Endothelial cell of umbilical vein (primary cell): ENCODE measurements at regions not wholly inside any gene's neighbourhood (a gene's known extent, or its start where the extent isn't known, plus 50 kb on each side); places are given as distances from the start of the nearest gene placed in this dataset.

Experiments
- BruUV-seq: library from RNA; stranded (reverse); fragments of 400-500 nt; replicated peaks from 2 replicates; lab custom pipeline; 2021; lab: Mats Ljungman, UMichigan
- CTCF ChIA-PET: fragments of 300-600, 350-600 bp; sonication (Branson Sonifier 250); formaldehyde crosslinking; loops from one replicate; lab custom pipeline; 2021; ENCODE audit warnings: antibody characterized with exemption, inconsistent platforms; lab: Charles Lee
- POLR2A ChIA-PET: fragments of 300-600, 350-600 bp; sonication (Branson Sonifier 250); formaldehyde crosslinking; loops from one replicate; lab custom pipeline; 2021; ENCODE audit warnings: antibody characterized with exemption, inconsistent platforms; lab: Charles Lee
- DNase-seq: peaks from one replicate; pipeline ENCODE4 v3.0.0-alpha.2; 2011; ENCODE audit warnings: low read depth, low spot score
- FAIRE-seq: peaks from 2 replicates; lab custom pipeline; 2011; peaks lifted over from hg19 to GRCh38; lab: Jason Lieb, UNC
- H2AFZ ChIP-seq: 2 replicates; pipeline ENCODE4 v1.6.0; 2012; ENCODE audit warnings: low read depth, low read length, control low read depth, inconsistent platforms
- H3K27ac ChIP-seq: 2 replicates; pipeline ENCODE4 v1.5.1; 2011; ENCODE audit warnings: low read depth, mild to moderate bottlenecking, control low read depth, low read length, moderate library complexity; ENCODE audit not compliant: insufficient read depth
- H3K27me3 ChIP-seq, 2 experiments: 2 replicates each; pipeline versions ENCODE4 v1.6.0 to v1.6.1; 2011; ENCODE audit warnings: low read length in 2 of 2, mixed read lengths in 1 of 2; ENCODE audit not compliant: control insufficient read depth in 2 of 2, insufficient read depth in 2 of 2
- H3K36me3 ChIP-seq, 2 experiments: 2 replicates in 1 of 2; 3 replicates in 1 of 2; pipeline ENCODE4 v1.5.1; 2011; ENCODE audit warnings: low read length in 2 of 2, mild to moderate bottlenecking in 1 of 2, moderate library complexity in 1 of 2; ENCODE audit not compliant: control insufficient read depth in 2 of 2, insufficient read depth in 2 of 2; ENCODE audit errors: extremely low read depth in 1 of 2
- H3K4me1 ChIP-seq: 3 replicates; pipeline ENCODE4 v1.5.1; 2011; ENCODE audit warnings: mild to moderate bottlenecking, low read length; ENCODE audit not compliant: control insufficient read depth, insufficient read depth; ENCODE audit errors: extremely low read depth
- H3K4me2 ChIP-seq: 2 replicates; pipeline ENCODE4 v1.6.1; 2011; ENCODE audit warnings: low read length, control low read depth, mixed read lengths; ENCODE audit not compliant: insufficient read depth
- H3K4me3 ChIP-seq, 3 experiments: fragments of 200-600 bp in 1 of 3; sonication (generic), shearing (Covaris generic) in 1 of 3; replicated peaks in 1 of 3; 2 replicates each; pipeline ENCODE4 v1.5.1; 2011 to 2016; ENCODE audit warnings: control low read depth in 3 of 3, low read length in 3 of 3, mild to moderate bottlenecking in 2 of 3, inconsistent platforms in 1 of 3, low read depth in 1 of 3, moderate library complexity in 1 of 3; ENCODE audit not compliant: insufficient read depth in 1 of 3
- H3K79me2 ChIP-seq: 2 replicates; pipeline ENCODE4 v1.6.0; 2012; ENCODE audit warnings: low read length, inconsistent platforms; ENCODE audit not compliant: control insufficient read depth, insufficient read depth
- H3K9ac ChIP-seq: replicated peaks from 2 replicates; pipeline ENCODE3; 2011; ENCODE audit warnings: low read length, control low read depth; ENCODE audit not compliant: insufficient read depth; ENCODE audit errors: extremely low read depth
- H3K9me1 ChIP-seq: replicated peaks from 3 replicates; pipeline ENCODE4 v1.6.0; 2011; ENCODE audit warnings: mild to moderate bottlenecking, low read length; ENCODE audit not compliant: control insufficient read depth, insufficient read depth; ENCODE audit errors: extremely low read depth
- H3K9me3 ChIP-seq: replicated peaks from 2 replicates; pipeline ENCODE4 v1.5.1; 2012; ENCODE audit warnings: low read length, inconsistent platforms; ENCODE audit not compliant: control insufficient read depth, insufficient read depth
- H4K20me1 ChIP-seq: replicated peaks from 2 replicates; pipeline ENCODE3; 2011; ENCODE audit warnings: mild to moderate bottlenecking, low read length; ENCODE audit not compliant: control insufficient read depth, insufficient read depth; ENCODE audit errors: extremely low read depth
- EZH2 ChIP-seq: IDR thresholded peaks from 2 replicates; pipeline ENCODE4 v1.6.1; 2012; ENCODE audit warnings: borderline replicate concordance, low read depth, mild to moderate bottlenecking, moderate library complexity, low read length, inconsistent platforms; ENCODE audit not compliant: severe bottlenecking
- FOS ChIP-seq: IDR thresholded peaks from 2 replicates; pipeline ENCODE4 v1.6.1; 2011; ENCODE audit warnings: mild to moderate bottlenecking, low read length, moderate library complexity, borderline replicate concordance; ENCODE audit not compliant: insufficient read depth
- GATA2 ChIP-seq: IDR thresholded peaks from 2 replicates; pipeline ENCODE4 v1.7.0; 2011; ENCODE audit warnings: low read depth, mild to moderate bottlenecking, moderate library complexity, mixed read lengths, low read length; ENCODE audit not compliant: insufficient read length, insufficient read depth
- JUN ChIP-seq: IDR thresholded peaks from 2 replicates; pipeline ENCODE4 v1.6.1; 2011; ENCODE audit warnings: borderline replicate concordance, low read depth; ENCODE audit not compliant: insufficient read length, insufficient read depth
- MYC ChIP-seq: IDR thresholded peaks from one replicate; pipeline ENCODE4 v1.6.1; 2011; ENCODE audit warnings: mild to moderate bottlenecking, low read depth, low read length
- POLR2A ChIP-seq: IDR thresholded peaks from 2 replicates; pipeline ENCODE4 v1.6.1; 2012; ENCODE audit warnings: low read depth, mild to moderate bottlenecking, control low read depth, low read length
- POLR2AphosphoS5 ChIP-seq: IDR thresholded peaks from 2 replicates; pipeline ENCODE4 v1.6.1; 2012; ENCODE audit warnings: low read depth, mild to moderate bottlenecking, control low read depth, low read length, moderate library complexity; ENCODE audit not compliant: insufficient read depth
- dilution Hi-C: fragments of 300-500 bp; cut with MboI; formaldehyde crosslinking; loops from one replicate; pipeline ENCODE4 v1.15.0; 2019; ENCODE audit warnings: low sequenced_read_pairs; ENCODE audit not compliant: extremely low pct_ligation_motif_present
- intact Hi-C: fragments of 100-400 bp; cut with micrococcal nuclease; formaldehyde crosslinking; loops from one replicate; pipeline ENCODE4 v1.10.0; 2022
- TF ChIP-seq, protein P1 (sequence below): IDR thresholded peaks from 2 replicates; pipeline ENCODE4 v1.6.1; 2011; ENCODE audit not compliant: insufficient read depth, insufficient read length
- TF ChIP-seq, protein P2 (sequence below), 2 donors: IDR thresholded peaks; 1 replicate in 1 of 2; 2 replicates in 1 of 2; pipeline ENCODE4 v1.5.1; 2011; ENCODE audit warnings: low read length in 2 of 2, mild to moderate bottlenecking in 2 of 2, moderate library complexity in 2 of 2, control low read depth in 1 of 2, inconsistent platforms in 1 of 2, low read depth in 1 of 2; ENCODE audit not compliant: insufficient read depth in 1 of 2; ENCODE audit errors: extremely low read depth in 1 of 2

DNA sequence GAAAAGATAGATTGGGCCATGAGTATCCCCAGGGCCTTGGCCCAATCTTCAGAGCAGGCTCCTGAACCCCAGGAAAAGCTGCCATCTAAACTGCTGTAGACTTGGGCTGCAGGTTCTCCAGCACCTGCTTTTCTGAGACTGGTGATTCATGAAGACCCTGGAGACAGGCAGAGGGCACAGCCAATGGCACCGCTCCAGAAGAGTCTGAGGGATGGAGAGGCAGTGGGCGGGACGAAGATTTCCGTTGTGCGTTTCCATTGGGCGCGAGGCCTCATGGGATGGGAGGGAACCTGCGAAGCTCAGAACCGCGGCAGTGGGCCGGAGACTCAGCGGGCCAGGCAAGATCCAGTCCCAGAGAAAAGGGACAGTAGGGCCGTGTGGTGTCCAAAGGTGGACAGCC lies 375.1 kb downstream of the IPO8 start:
- Histone ChIP-seq H4K20me1 (no peaks in the 10 kb centered on the region), H3K4me2 (no peak overlapping the region), H3K9me3 (no peaks in the 10 kb centered on the region), H3K9me1 (no peaks in the 10 kb centered on the region), H3K4me1 (no peaks in the 10 kb centered on the region), H3K4me3 (no peak overlapping the region), H3K79me2 (no peaks in the 10 kb centered on the region), H3K27me3 (no peaks in the 10 kb centered on the region), H3K9ac (no peak overlapping the region), H2AFZ (no peak overlapping the region), H3K36me3 (no peaks in the 10 kb centered on the region), H3K27ac (no peak overlapping the region)
- ChIA-PET CTCF (no interaction called here), POLR2A (no interaction called here)
- FAIRE-seq (no peak), DNase-seq (no peak)
- TF ChIP-seq POLR2A (no peak), GATA2 (no peak), POLR2AphosphoS5 (no peak)
- intact Hi-C loops (no loop called here), dilution Hi-C loops (no loop called here)
- BruUV-seq: no TSS peak

DNA sequence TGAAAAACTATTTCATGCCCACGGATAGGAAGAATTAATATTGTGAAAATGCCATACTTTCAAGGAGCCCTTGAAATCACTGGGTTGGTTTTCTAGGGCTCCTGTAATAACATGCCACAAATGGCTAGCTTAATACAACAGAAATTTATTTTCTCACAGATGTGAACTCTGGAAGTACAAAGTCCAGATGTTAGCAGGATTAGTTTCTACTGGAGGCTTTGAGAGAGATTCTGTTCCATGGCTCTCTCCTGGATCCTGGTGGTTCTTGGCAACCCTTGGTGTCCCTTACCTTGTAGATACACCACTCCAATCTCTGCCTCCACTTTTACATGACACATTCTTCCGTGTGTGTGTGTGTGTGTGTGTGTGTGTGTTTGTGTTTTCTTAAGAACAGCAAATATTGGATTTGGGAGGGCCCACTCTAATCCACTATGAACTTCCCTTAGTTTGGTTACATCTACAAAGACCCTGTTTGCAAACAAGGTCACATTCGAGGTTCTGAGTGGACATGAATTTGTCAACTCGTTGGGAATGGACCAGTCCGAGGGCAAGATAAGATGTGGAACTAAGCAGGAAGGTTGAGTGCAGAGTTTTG lies 381.1 kb downstream of the IPO8 start:
- CTCF ChIA-PET: no interaction called here
- Histone ChIP-seq H3K4me1 (no peaks in the 10 kb centered on the region), H3K36me3 (no peaks in the 10 kb centered on the region), H3K27ac (no peak overlapping the region), H3K9me1 (no peaks in the 10 kb centered on the region), H3K4me3 (no peak overlapping the region), H3K9me3 (no peaks in the 10 kb centered on the region), H4K20me1 (no peaks in the 10 kb centered on the region), H3K79me2 (no peaks in the 10 kb centered on the region), H2AFZ (no peak overlapping the region), H3K9ac (no peak overlapping the region), H3K27me3 (no peaks in the 10 kb centered on the region), H3K4me2 (no peak overlapping the region)
- POLR2A ChIA-PET: no interaction called here
- FAIRE-seq: no peak
- TF ChIP-seq, protein P1, sequence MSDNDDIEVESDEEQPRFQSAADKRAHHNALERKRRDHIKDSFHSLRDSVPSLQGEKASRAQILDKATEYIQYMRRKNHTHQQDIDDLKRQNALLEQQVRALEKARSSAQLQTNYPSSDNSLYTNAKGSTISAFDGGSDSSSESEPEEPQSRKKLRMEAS: no peak
- no peak for TF ChIP-seq FOS
- TF ChIP-seq, protein P2, sequence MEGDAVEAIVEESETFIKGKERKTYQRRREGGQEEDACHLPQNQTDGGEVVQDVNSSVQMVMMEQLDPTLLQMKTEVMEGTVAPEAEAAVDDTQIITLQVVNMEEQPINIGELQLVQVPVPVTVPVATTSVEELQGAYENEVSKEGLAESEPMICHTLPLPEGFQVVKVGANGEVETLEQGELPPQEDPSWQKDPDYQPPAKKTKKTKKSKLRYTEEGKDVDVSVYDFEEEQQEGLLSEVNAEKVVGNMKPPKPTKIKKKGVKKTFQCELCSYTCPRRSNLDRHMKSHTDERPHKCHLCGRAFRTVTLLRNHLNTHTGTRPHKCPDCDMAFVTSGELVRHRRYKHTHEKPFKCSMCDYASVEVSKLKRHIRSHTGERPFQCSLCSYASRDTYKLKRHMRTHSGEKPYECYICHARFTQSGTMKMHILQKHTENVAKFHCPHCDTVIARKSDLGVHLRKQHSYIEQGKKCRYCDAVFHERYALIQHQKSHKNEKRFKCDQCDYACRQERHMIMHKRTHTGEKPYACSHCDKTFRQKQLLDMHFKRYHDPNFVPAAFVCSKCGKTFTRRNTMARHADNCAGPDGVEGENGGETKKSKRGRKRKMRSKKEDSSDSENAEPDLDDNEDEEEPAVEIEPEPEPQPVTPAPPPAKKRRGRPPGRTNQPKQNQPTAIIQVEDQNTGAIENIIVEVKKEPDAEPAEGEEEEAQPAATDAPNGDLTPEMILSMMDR (IDR thresholded peaks at IDR 0.05; ENCODE audit: extremely low read depth in 1 of 2, insufficient read depth in 1 of 2, low read depth in 1 of 2, low read length in 2 of 2): no peak
- TF ChIP-seq JUN: no peak
- no peak for TF ChIP-seq MYC
- TF ChIP-seq POLR2A: no peak
- no peak for TF ChIP-seq POLR2AphosphoS5
- no peak for TF ChIP-seq EZH2
- no peak for TF ChIP-seq GATA2
- DNase-seq: no peak
- intact Hi-C loops (no loop called here), dilution Hi-C loops (no loop called here)
- BruUV-seq: no TSS peak
